Upper lobe of left lung (tissue), 4 donors: ENCODE measurements at regions not wholly inside any gene's neighbourhood (a gene's known extent, or its start where the extent isn't known, plus 50 kb on each side); places are given as distances from the start of the nearest gene placed in this dataset.

Experiments
- CTCF ChIP-seq, 6 experiments: fragments of 450-650 bp in 4 of 6; fragments of 200-600 bp in 2 of 6; sonication (generic) in 2 of 6; IDR thresholded peaks; one replicate each; pipeline ENCODE4 v1.5.1; 2016 to 2019; ENCODE audit warnings: antibody characterized with exemption in 6 of 6
- POLR2AphosphoS5 ChIP-seq, 2 donors: sonication (generic); formaldehyde crosslinking; IDR thresholded peaks; one replicate each; pipeline ENCODE4 v1.5.1; 2017; ENCODE audit warnings: antibody characterized with exemption in 2 of 2

- TF ChIP-seq CTCF (IDR thresholded peaks at IDR 0.05) = no peak
- TF ChIP-seq POLR2AphosphoS5 (IDR thresholded peaks at IDR 0.05) = no peak
These were observed 328.9 kb upstream of the TRPC7 start for GRCh38 chr5:136694258-136694657.
